Colonic mucosa (tissue), 4 donors: ENCODE measurements at regions not wholly inside any gene's neighbourhood (a gene's known extent, or its start where the extent isn't known, plus 50 kb on each side); places are given as distances from the start of the nearest gene placed in this dataset.

Source experiments
- DNase-seq: peaks from one replicate; pipeline ENCODE4 v3.0.0-alpha.2; 2020
- H3K27ac ChIP-seq: fragments of 200-600 bp; one replicate; pipeline ENCODE4 v1.8.0; 2021
- H3K27me3 ChIP-seq: fragments of 200-600 bp; one replicate; pipeline ENCODE4 v1.8.0; 2021
- H3K36me3 ChIP-seq: fragments of 200-600 bp; one replicate; pipeline ENCODE4 v1.8.0; 2021
- H3K4me1 ChIP-seq: fragments of 200-600 bp; one replicate; pipeline ENCODE4 v1.8.0; 2021; ENCODE audit warnings: mild to moderate bottlenecking
- H3K4me3 ChIP-seq: fragments of 200-600 bp; one replicate; pipeline ENCODE4 v1.8.0; 2021
- H3K9ac ChIP-seq, 2 donors: one replicate each; pipeline ENCODE4 v1.7.0; 2013; ENCODE audit warnings: control low read depth in 2 of 2, low read depth in 2 of 2, low read length in 2 of 2
- H3K9me3 ChIP-seq: fragments of 200-600 bp; one replicate; pipeline ENCODE4 v1.8.0; 2021
- intact Hi-C: fragments of 100-400 bp; cut with DNase I; formaldehyde crosslinking; loops from one replicate; pipeline ENCODE4 v1.14.1; 2022
- TF ChIP-seq, protein P1 (sequence below): fragments of 200-600 bp; IDR thresholded peaks from one replicate; pipeline ENCODE4 v1.8.0; 2022; ENCODE audit warnings: antibody characterized with exemption, mild to moderate bottlenecking
- donor health status: healthy.
- donor health status: DM: no; HTN: no; CAD: no.
- donor health status: DM: no; HTN: no; CAD: no.

- no peak overlapping the region for H3K9ac ChIP-seq
- TF ChIP-seq, protein P1, sequence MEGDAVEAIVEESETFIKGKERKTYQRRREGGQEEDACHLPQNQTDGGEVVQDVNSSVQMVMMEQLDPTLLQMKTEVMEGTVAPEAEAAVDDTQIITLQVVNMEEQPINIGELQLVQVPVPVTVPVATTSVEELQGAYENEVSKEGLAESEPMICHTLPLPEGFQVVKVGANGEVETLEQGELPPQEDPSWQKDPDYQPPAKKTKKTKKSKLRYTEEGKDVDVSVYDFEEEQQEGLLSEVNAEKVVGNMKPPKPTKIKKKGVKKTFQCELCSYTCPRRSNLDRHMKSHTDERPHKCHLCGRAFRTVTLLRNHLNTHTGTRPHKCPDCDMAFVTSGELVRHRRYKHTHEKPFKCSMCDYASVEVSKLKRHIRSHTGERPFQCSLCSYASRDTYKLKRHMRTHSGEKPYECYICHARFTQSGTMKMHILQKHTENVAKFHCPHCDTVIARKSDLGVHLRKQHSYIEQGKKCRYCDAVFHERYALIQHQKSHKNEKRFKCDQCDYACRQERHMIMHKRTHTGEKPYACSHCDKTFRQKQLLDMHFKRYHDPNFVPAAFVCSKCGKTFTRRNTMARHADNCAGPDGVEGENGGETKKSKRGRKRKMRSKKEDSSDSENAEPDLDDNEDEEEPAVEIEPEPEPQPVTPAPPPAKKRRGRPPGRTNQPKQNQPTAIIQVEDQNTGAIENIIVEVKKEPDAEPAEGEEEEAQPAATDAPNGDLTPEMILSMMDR: no peak
- H3K9me3 ChIP-seq: no peaks in the 10 kb centered on the region
- DNase-seq: no peak
- H3K27me3 ChIP-seq: peaks cover 18% of the 10 kb centered on the region
- H3K4me1 ChIP-seq: no peaks in the 10 kb centered on the region
- intact Hi-C loops: no loop called here
- no peak overlapping the region for H3K4me3 ChIP-seq
- no peaks in the 10 kb centered on the region for H3K36me3 ChIP-seq
- H3K27ac ChIP-seq: no peak overlapping the region
Measured at GRCh38 chr3:128556384-128556783, 63.4 kb upstream of the GATA2 start.

DNA sequence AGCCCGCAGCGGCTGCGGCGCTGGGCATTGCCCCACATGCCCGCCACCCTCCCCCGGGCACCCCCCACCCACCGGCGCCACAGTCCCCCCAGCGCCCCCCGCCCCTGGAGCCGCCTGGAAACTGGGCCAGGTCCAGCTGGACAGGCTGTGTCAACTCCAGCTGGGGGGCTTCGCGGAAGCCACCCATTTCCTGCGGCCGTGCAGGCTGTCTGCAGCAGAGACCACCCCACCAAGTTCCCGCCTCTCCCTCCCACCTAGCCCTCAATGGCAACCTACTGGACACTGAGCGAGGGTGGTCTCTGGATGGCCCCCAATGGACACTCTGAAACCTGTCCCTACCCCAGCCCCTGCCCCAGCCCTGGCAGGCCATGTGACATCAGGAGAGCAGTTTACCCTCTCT, 62.8 kb upstream of the GATA2 start:
- H3K4me1 ChIP-seq: no peaks in the 10 kb centered on the region
- H3K9me3 ChIP-seq: no peaks in the 10 kb centered on the region
- no peak overlapping the region for H3K4me3 ChIP-seq
- no peak overlapping the region for H3K9ac ChIP-seq
- intact Hi-C loops: no loop called here
- TF ChIP-seq, protein P1: no peak
- H3K27ac ChIP-seq: no peak overlapping the region
- DNase-seq: no peak
- H3K36me3 ChIP-seq: no peaks in the 10 kb centered on the region
- peaks cover 18% of the 10 kb centered on the region for H3K27me3 ChIP-seq

GRCh38 chr3:128555098-128555825, 62.3 kb upstream of the GATA2 start:
- peaks cover 18% of the 10 kb centered on the region for H3K27me3 ChIP-seq
- no peaks in the 10 kb centered on the region for H3K4me1 ChIP-seq
- H3K9me3 ChIP-seq: no peaks in the 10 kb centered on the region
- H3K4me3 ChIP-seq: no peak overlapping the region
- TF ChIP-seq, protein P1: no peak
- H3K36me3 ChIP-seq: no peaks in the 10 kb centered on the region
- no peak for DNase-seq
- intact Hi-C loops: no loop called here
- no peak overlapping the region for H3K27ac ChIP-seq
- H3K9ac ChIP-seq: no peak overlapping the region

DNA sequence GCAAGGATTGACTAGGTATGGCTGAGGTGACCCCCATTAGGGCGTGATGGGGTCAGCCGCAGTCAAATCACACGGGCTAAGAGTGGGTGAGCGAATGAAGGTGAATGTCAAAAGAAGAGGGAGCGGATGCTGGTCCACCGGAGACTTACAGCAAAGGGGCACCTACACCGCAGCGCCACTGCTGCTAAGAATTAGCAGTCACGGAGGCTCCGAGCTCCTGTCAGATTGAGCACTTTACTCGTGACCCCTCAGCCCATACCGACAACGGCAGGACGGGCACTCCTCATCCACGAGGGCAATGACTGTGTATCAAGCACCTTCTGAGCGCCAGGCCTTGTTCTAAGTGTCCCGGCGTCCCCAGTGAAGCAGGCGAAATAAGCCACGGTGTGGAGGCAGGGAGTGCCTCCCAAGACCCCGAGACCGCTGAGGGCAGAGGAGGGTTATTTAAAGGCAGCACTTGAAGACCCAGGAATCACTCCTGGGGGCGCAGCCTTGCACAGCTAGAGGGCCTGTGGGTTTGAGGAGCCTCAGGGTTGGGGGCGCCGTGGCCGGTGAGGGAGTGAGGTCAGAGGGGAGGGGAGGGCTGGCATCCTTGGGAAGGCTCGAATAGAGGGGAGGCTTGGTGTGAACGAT, 61.6 kb upstream of the GATA2 start:
- no peak for DNase-seq
- H3K9ac ChIP-seq: no peak overlapping the region
- TF ChIP-seq, protein P1: no peak
- H3K27ac ChIP-seq: no peak overlapping the region
- H3K36me3 ChIP-seq: no peaks in the 10 kb centered on the region
- H3K9me3 ChIP-seq: no peaks in the 10 kb centered on the region
- no peak overlapping the region for H3K4me3 ChIP-seq
- intact Hi-C loops: no loop called here
- no peaks in the 10 kb centered on the region for H3K4me1 ChIP-seq
- H3K27me3 ChIP-seq: peaks cover 15% of the 10 kb centered on the region

GRCh38 chr3:128554100-128554464, 61.1 kb upstream of the GATA2 start:
- Histone ChIP-seq H3K27me3 (peaks cover 14% of the 10 kb centered on the region), H3K27ac (no peak overlapping the region), H3K4me3 (no peak overlapping the region), H3K4me1 (no peaks in the 10 kb centered on the region), H3K9me3 (no peaks in the 10 kb centered on the region), H3K36me3 (no peaks in the 10 kb centered on the region), H3K9ac (no peak overlapping the region)
- intact Hi-C loops: no loop called here
- no peak for DNase-seq
- TF ChIP-seq, protein P1: no peak
